Mesodermal cell (in vitro differentiated cells): ENCODE measurements at regions not wholly inside any gene's neighbourhood (a gene's known extent, or its start where the extent isn't known, plus 50 kb on each side); places are given as distances from the start of the nearest gene placed in this dataset.

ENCODE experiments used
- H3K27ac ChIP-seq: 2 replicates; pipeline ENCODE4 v1.7.0; 2013; ENCODE audit warnings: mild to moderate bottlenecking, low read depth, low read length, moderate library complexity; ENCODE audit not compliant: severe bottlenecking
- H3K36me3 ChIP-seq: 2 replicates; pipeline ENCODE4 v1.7.1; 2013; ENCODE audit warnings: mild to moderate bottlenecking, low read length, moderate library complexity; ENCODE audit not compliant: control insufficient read depth, insufficient read depth
- H3K4me1 ChIP-seq: one replicate; pipeline ENCODE4 v1.7.1; 2013; ENCODE audit warnings: mild to moderate bottlenecking, low read length; ENCODE audit not compliant: insufficient read depth, control insufficient read depth, poor library complexity, severe bottlenecking
- H3K4me3 ChIP-seq: 2 replicates; pipeline ENCODE4 v1.7.0; 2013; ENCODE audit warnings: low read length, control low read depth, mild to moderate bottlenecking; ENCODE audit not compliant: insufficient read depth, poor library complexity, severe bottlenecking; ENCODE audit errors: extremely low read depth
- H3K9me3 ChIP-seq: 2 replicates; pipeline ENCODE4 v1.7.1; 2013; ENCODE audit warnings: mild to moderate bottlenecking, low read length, moderate library complexity; ENCODE audit not compliant: control insufficient read depth
- WGBS, 2 experiments: methylation state at CpG; one replicate each; pipeline ENCODE4 v1.1.5; 2013; ENCODE audit warnings: missing lambda C conversion rate in 2 of 2; ENCODE audit not compliant: insufficient coverage in 2 of 2; 5-methylcytosine and 5-hydroxymethylcytosine counted together

GRCh38 chr7:20021066-20021465, 196.1 kb downstream of the MACC1 start:
- H3K27ac ChIP-seq = no peak overlapping the region
- H3K4me1 ChIP-seq = peaks cover 11% of the 10 kb centered on the region
- no peak overlapping the region for H3K4me3 ChIP-seq
- peaks cover 6% of the 10 kb centered on the region for H3K9me3 ChIP-seq
- H3K36me3 ChIP-seq = no peaks in the 10 kb centered on the region

DNA sequence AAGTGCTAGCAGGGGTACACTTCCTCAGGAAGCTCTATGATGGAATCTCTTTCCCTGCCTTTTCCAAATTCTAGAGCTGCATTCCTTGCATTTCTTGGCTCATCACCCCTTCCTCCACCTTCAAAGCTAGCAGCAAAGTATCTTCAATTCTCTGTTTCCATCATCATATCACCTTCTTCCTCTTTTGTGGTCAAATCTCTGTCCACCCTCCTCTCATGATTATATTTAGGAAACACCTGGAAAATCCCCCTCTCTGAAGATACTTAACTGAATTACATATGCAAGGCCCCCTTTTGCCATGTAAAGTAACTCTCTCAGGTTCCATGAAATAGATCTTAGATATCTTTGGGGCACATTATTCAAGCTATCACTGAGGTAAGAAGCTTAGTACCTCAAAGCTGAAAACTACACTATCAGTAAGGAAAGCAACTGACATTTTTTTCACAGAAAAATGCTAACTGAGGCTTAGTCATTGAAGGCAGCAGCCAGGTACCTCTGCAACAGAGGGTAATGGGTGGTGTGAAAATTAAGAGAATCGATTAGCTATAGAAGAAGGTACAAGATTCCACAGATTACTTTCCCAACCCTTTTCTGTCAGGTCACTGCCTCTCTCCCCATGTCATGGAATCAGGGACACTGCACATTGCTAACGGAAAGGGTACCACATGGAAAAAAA, 197.3 kb downstream of the MACC1 start:
- Histone ChIP-seq H3K27ac (no peak overlapping the region), H3K4me3 (no peak overlapping the region), H3K4me1 (peaks cover 11% of the 10 kb centered on the region), H3K36me3 (no peaks in the 10 kb centered on the region), H3K9me3 (peaks cover 6% of the 10 kb centered on the region)
- 100% methylated on average over 1 of the region's 2 CpGs; no CpG with 5 or more reads in 1 of the 2 experiments for WGBS, 2 experiments

GRCh38 chr7:20016669-20017068, 200.5 kb downstream of the MACC1 start:
- Histone ChIP-seq H3K4me3 (no peak overlapping the region), H3K36me3 (no peaks in the 10 kb centered on the region), H3K9me3 (peaks cover 6% of the 10 kb centered on the region), H3K4me1 (peaks cover 11% of the 10 kb centered on the region), H3K27ac (no peak overlapping the region)
- no CpG with 5 or more reads among the region's 2 CpGs for WGBS, 2 experiments

GRCh38 chr7:20013536-20013935, 203.6 kb downstream of the MACC1 start:
- H3K36me3 ChIP-seq = no peaks in the 10 kb centered on the region
- H3K9me3 ChIP-seq = no peaks in the 10 kb centered on the region
- no peak overlapping the region for H3K4me3 ChIP-seq
- 89 to 98% methylated on average over 5 to 6 of the region's 6 CpGs for WGBS, 2 experiments
- H3K27ac ChIP-seq = no peak overlapping the region
- no peaks in the 10 kb centered on the region for H3K4me1 ChIP-seq

DNA sequence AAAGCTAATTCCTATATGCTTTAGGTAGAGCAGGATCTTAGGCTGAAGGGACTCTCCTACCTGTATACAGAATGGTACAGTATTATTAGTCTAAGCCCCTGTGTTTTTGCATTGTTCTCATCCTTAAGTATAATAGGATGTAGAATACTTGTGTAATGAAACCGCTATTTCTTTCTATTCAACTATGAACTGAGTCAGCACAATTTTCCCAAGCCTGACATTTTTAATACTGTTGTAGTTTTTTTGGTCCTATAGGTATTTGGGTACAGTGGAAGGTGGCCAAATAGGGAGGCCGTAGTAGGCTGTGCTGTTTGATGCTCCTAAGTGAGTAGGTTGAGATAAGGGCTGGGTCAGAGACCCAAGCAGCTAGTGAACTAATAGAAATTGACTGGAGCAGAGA, 205.1 kb downstream of the MACC1 start:
- 88% methylated on average over 1 of the region's 2 CpGs; no CpG with 5 or more reads in 1 of the 2 experiments for WGBS, 2 experiments
- H3K36me3 ChIP-seq = no peaks in the 10 kb centered on the region
- H3K4me3 ChIP-seq = no peak overlapping the region
- no peaks in the 10 kb centered on the region for H3K9me3 ChIP-seq
- H3K4me1 ChIP-seq = no peaks in the 10 kb centered on the region
- no peak overlapping the region for H3K27ac ChIP-seq

- no CpG with 5 or more reads among the region's 1 CpG for WGBS, 2 experiments
- Histone ChIP-seq H3K4me3 (no peak overlapping the region), H3K27ac (no peak overlapping the region), H3K9me3 (no peaks in the 10 kb centered on the region), H3K4me1 (no peaks in the 10 kb centered on the region), H3K36me3 (no peaks in the 10 kb centered on the region)
Measured at GRCh38 chr7:20010877-20011276, 206.3 kb downstream of the MACC1 start.

- H3K4me1 ChIP-seq = no peaks in the 10 kb centered on the region
- H3K9me3 ChIP-seq = no peaks in the 10 kb centered on the region
- H3K4me3 ChIP-seq = no peak overlapping the region
- H3K36me3 ChIP-seq = no peaks in the 10 kb centered on the region
- no peak overlapping the region for H3K27ac ChIP-seq
Measured at GRCh38 chr7:20007510-20007909, 209.7 kb downstream of the MACC1 start.

- no peaks in the 10 kb centered on the region for H3K9me3 ChIP-seq
- H3K27ac ChIP-seq = no peak overlapping the region
- no peak overlapping the region for H3K4me3 ChIP-seq
- no peaks in the 10 kb centered on the region for H3K4me1 ChIP-seq
- WGBS, 2 experiments = 83 to 94% methylated on average over 2 of the region's 3 CpGs
- no peaks in the 10 kb centered on the region for H3K36me3 ChIP-seq
Measured at GRCh38 chr7:20005081-20005480, 212.1 kb downstream of the MACC1 start.

GRCh38 chr7:19999681-20000080, 217.5 kb downstream of the MACC1 start:
- H3K36me3 ChIP-seq = no peaks in the 10 kb centered on the region
- no peak overlapping the region for H3K27ac ChIP-seq
- WGBS, 2 experiments = no CpG with 5 or more reads among the region's 1 CpG
- H3K9me3 ChIP-seq = no peaks in the 10 kb centered on the region
- H3K4me1 ChIP-seq = no peaks in the 10 kb centered on the region
- H3K4me3 ChIP-seq = no peak overlapping the region

GRCh38 chr7:19991936-19992335, 218.5 kb upstream of the TMEM196 start:
- H3K4me1 ChIP-seq = no peaks in the 10 kb centered on the region
- WGBS, 2 experiments = 90 to 91% methylated on average over 1 to 2 of the region's 2 CpGs
- no peaks in the 10 kb centered on the region for H3K9me3 ChIP-seq
- H3K27ac ChIP-seq = no peak overlapping the region
- H3K36me3 ChIP-seq = no peaks in the 10 kb centered on the region
- no peak overlapping the region for H3K4me3 ChIP-seq

DNA sequence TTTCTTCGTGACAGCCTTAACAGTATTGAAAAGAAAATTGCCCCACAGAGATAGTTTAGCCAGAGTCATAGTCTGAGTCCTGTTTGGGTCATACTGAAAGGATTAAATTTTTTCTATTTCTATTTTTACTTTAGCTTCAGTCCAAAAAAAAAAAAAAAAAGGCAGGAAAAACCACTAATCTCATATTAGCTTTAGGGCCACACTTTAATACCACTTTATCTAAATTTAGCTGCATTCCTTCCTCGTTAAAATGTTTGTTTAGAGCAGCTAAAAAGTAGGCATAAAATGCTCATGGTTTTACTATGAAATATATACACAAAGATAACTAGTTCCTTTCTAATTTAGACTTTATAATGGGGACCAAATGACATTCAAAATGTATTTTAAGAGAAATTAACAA, 216.5 kb upstream of the TMEM196 start:
- H3K4me1 ChIP-seq = no peaks in the 10 kb centered on the region
- WGBS, 2 experiments = 88% methylated on average over 1 of the region's 2 CpGs; no CpG with 5 or more reads in 1 of the 2 experiments
- no peak overlapping the region for H3K4me3 ChIP-seq
- no peak overlapping the region for H3K27ac ChIP-seq
- H3K36me3 ChIP-seq = no peaks in the 10 kb centered on the region
- no peaks in the 10 kb centered on the region for H3K9me3 ChIP-seq
